ENCODE measurements at regions not wholly inside any gene's neighbourhood (a gene's known extent, or its start where the extent isn't known, plus 50 kb on each side); places are given as distances from the start of the nearest gene placed in this dataset.

- H3K36me3 ChIP-seq (ENCODE audit: insufficient read depth, low read length): no peaks in the 10 kb centered on the region
- H2AFZ ChIP-seq (ENCODE audit: low read length): no peak overlapping the region
- H3K9me3 ChIP-seq (ENCODE audit: low read depth, low read length): no peaks in the 10 kb centered on the region
- H3K4me1 ChIP-seq (ENCODE audit: insufficient read depth, low read length): no peaks in the 10 kb centered on the region
- H3K27me3 ChIP-seq (ENCODE audit: insufficient read depth, low read length): no peaks in the 10 kb centered on the region
- H3K79me2 ChIP-seq (ENCODE audit: insufficient read depth, low read length): no peaks in the 10 kb centered on the region
- TF ChIP-seq, protein P1, sequence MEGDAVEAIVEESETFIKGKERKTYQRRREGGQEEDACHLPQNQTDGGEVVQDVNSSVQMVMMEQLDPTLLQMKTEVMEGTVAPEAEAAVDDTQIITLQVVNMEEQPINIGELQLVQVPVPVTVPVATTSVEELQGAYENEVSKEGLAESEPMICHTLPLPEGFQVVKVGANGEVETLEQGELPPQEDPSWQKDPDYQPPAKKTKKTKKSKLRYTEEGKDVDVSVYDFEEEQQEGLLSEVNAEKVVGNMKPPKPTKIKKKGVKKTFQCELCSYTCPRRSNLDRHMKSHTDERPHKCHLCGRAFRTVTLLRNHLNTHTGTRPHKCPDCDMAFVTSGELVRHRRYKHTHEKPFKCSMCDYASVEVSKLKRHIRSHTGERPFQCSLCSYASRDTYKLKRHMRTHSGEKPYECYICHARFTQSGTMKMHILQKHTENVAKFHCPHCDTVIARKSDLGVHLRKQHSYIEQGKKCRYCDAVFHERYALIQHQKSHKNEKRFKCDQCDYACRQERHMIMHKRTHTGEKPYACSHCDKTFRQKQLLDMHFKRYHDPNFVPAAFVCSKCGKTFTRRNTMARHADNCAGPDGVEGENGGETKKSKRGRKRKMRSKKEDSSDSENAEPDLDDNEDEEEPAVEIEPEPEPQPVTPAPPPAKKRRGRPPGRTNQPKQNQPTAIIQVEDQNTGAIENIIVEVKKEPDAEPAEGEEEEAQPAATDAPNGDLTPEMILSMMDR (IDR thresholded peaks at IDR 0.05; ENCODE audit: extremely low read depth, low read depth, low read length): no peak
- H4K20me1 ChIP-seq (ENCODE audit: insufficient read depth, low read length): no peaks in the 10 kb centered on the region
- H3K4me2 ChIP-seq (ENCODE audit: insufficient read depth, low read length): no peak overlapping the region
- H3K4me3 ChIP-seq (ENCODE audit: insufficient read depth, low read length): no peak overlapping the region
- DNase-seq (ENCODE audit: insufficient read length, low spot score, missing footprints): no peak
- H3K27ac ChIP-seq (ENCODE audit: low read depth, low read length): no peak overlapping the region
Measured at GRCh38 chr1:82152356-82153271, 351.9 kb downstream of the ADGRL2 start.

- no peaks in the 10 kb centered on the region for H3K36me3 ChIP-seq (ENCODE audit: insufficient read depth, low read length)
- H3K27ac ChIP-seq (ENCODE audit: low read depth, low read length): no peak overlapping the region
- H3K4me2 ChIP-seq (ENCODE audit: insufficient read depth, low read length): no peak overlapping the region
- TF ChIP-seq, protein P1 (IDR thresholded peaks at IDR 0.05; ENCODE audit: extremely low read depth, low read depth, low read length): no peak
- no peaks in the 10 kb centered on the region for H3K9me3 ChIP-seq (ENCODE audit: low read depth, low read length)
- no peaks in the 10 kb centered on the region for H3K79me2 ChIP-seq (ENCODE audit: insufficient read depth, low read length)
- no peaks in the 10 kb centered on the region for H3K4me1 ChIP-seq (ENCODE audit: insufficient read depth, low read length)
- H3K27me3 ChIP-seq (ENCODE audit: insufficient read depth, low read length): no peaks in the 10 kb centered on the region
- H4K20me1 ChIP-seq (ENCODE audit: insufficient read depth, low read length): no peaks in the 10 kb centered on the region
- no peak overlapping the region for H3K4me3 ChIP-seq (ENCODE audit: insufficient read depth, low read length)
- no peak for DNase-seq (ENCODE audit: insufficient read length, low spot score, missing footprints)
- H2AFZ ChIP-seq (ENCODE audit: low read length): no peak overlapping the region
Measured at GRCh38 chr1:82145656-82146055, 344.9 kb downstream of the ADGRL2 start.

DNA sequence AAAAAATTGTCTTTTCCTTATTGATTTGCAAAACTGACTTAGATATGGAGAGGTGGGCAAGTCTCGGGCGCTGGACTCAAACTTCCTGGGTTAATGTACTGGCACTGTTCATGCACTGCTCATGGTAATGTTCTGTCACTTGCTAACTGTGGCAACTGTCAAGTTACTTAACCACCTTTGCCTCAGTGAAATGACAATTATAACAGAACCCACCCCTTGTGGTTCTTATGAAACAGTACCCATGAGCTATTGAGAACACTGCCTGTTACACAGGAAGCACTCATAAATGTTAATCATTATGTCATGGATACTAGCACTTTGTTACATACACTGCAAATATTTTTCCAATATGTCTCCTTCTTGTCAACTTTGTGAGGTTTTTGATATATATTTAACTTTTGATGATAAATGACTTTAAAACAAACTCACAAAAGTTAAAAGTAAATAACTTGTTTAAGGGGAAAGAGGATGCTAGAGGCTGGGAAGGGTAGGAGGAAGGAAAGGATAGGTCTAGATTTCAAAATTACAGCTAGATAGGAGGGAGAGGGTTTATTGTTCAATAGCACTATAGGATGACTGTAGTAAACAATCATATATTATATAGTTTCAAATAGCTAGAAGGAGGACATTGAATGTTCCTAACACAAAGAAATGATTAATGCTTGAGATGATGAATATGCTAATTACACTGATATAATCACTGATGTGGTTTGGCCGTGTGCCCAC, 342.5 kb downstream of the ADGRL2 start:
- no peaks in the 10 kb centered on the region for H3K9me3 ChIP-seq (ENCODE audit: low read depth, low read length)

More for the DNA sequence above, 342.5 kb downstream of the ADGRL2 start:
- TF ChIP-seq, protein P1 (IDR thresholded peaks at IDR 0.05; ENCODE audit: extremely low read depth, low read depth, low read length): no peak
- Histone ChIP-seq H3K4me1 (ENCODE audit: insufficient read depth, low read length) (no peaks in the 10 kb centered on the region), H4K20me1 (ENCODE audit: insufficient read depth, low read length) (no peaks in the 10 kb centered on the region), H3K4me2 (ENCODE audit: insufficient read depth, low read length) (no peak overlapping the region), H3K36me3 (ENCODE audit: insufficient read depth, low read length) (no peaks in the 10 kb centered on the region), H3K79me2 (ENCODE audit: insufficient read depth, low read length) (no peaks in the 10 kb centered on the region), H3K27me3 (ENCODE audit: insufficient read depth, low read length) (no peaks in the 10 kb centered on the region), H2AFZ (ENCODE audit: low read length) (no peak overlapping the region), H3K4me3 (ENCODE audit: insufficient read depth, low read length) (no peak overlapping the region), H3K27ac (ENCODE audit: low read depth, low read length) (no peak overlapping the region)
- DNase-seq (ENCODE audit: insufficient read length, low spot score, missing footprints): no peak
